Mucosa of stomach (tissue), 1 donor: ENCODE measurements at regions not wholly inside any gene's neighbourhood (a gene's known extent, or its start where the extent isn't known, plus 50 kb on each side); places are given as distances from the start of the nearest gene placed in this dataset.

Source experiments
- H3K27me3 ChIP-seq: one replicate; pipeline ENCODE4 v1.7.0; 2013; ENCODE audit warnings: mild to moderate bottlenecking, low read length; ENCODE audit not compliant: control insufficient read depth, insufficient read depth
- H3K36me3 ChIP-seq: one replicate; pipeline ENCODE4 v1.7.0; 2013; ENCODE audit warnings: low read length; ENCODE audit not compliant: control insufficient read depth, insufficient read depth
- H3K4me1 ChIP-seq: one replicate; pipeline ENCODE4 v1.7.0; 2013; ENCODE audit warnings: mild to moderate bottlenecking, low read length; ENCODE audit not compliant: control insufficient read depth, insufficient read depth
- H3K4me3 ChIP-seq: one replicate; pipeline ENCODE4 v1.7.0; 2013; ENCODE audit warnings: low read length
- H3K9ac ChIP-seq: one replicate; pipeline ENCODE4 v1.7.0; 2013; ENCODE audit warnings: mild to moderate bottlenecking, low read length, moderate library complexity
- H3K9me3 ChIP-seq: one replicate; pipeline ENCODE4 v1.7.0; 2013; ENCODE audit warnings: mild to moderate bottlenecking, low read length, moderate library complexity; ENCODE audit not compliant: control insufficient read depth
- donor health status: Pancreatic carcinoma.

GRCh38 chr1:56156971-56157876, 422.1 kb downstream of the PLPP3 start:
- Histone ChIP-seq H3K4me1 (no peaks in the 10 kb centered on the region), H3K9ac (no peak overlapping the region), H3K9me3 (no peaks in the 10 kb centered on the region), H3K4me3 (no peak overlapping the region), H3K27me3 (no peaks in the 10 kb centered on the region), H3K36me3 (no peaks in the 10 kb centered on the region)

- Histone ChIP-seq H3K4me1 (no peaks in the 10 kb centered on the region), H3K9ac (no peak overlapping the region), H3K36me3 (no peaks in the 10 kb centered on the region), H3K27me3 (no peaks in the 10 kb centered on the region), H3K4me3 (no peak overlapping the region), H3K9me3 (no peaks in the 10 kb centered on the region)
Measured at GRCh38 chr1:56153276-56153675, 426.1 kb downstream of the PLPP3 start.

GRCh38 chr1:56152635-56153034, 426.7 kb downstream of the PLPP3 start:
- Histone ChIP-seq H3K9me3 (no peaks in the 10 kb centered on the region), H3K4me3 (no peak overlapping the region), H3K27me3 (no peaks in the 10 kb centered on the region), H3K9ac (no peak overlapping the region), H3K4me1 (no peaks in the 10 kb centered on the region), H3K36me3 (no peaks in the 10 kb centered on the region)

GRCh38 chr1:56151402-56151801, 428.0 kb downstream of the PLPP3 start:
- H3K9me3 ChIP-seq = no peaks in the 10 kb centered on the region
- H3K9ac ChIP-seq = no peak overlapping the region
- no peaks in the 10 kb centered on the region for H3K36me3 ChIP-seq
- no peak overlapping the region for H3K4me3 ChIP-seq
- H3K27me3 ChIP-seq = no peaks in the 10 kb centered on the region
- no peaks in the 10 kb centered on the region for H3K4me1 ChIP-seq

- H3K27me3 ChIP-seq = no peaks in the 10 kb centered on the region
- no peaks in the 10 kb centered on the region for H3K9me3 ChIP-seq
- H3K36me3 ChIP-seq = no peaks in the 10 kb centered on the region
- no peak overlapping the region for H3K9ac ChIP-seq
- H3K4me3 ChIP-seq = no peak overlapping the region
- H3K4me1 ChIP-seq = no peaks in the 10 kb centered on the region
Measured at GRCh38 chr1:56150441-56151215, 428.7 kb downstream of the PLPP3 start.

- Histone ChIP-seq H3K9me3 (no peaks in the 10 kb centered on the region), H3K4me3 (no peak overlapping the region), H3K4me1 (no peaks in the 10 kb centered on the region), H3K36me3 (no peaks in the 10 kb centered on the region), H3K9ac (no peak overlapping the region), H3K27me3 (no peaks in the 10 kb centered on the region)
Measured at GRCh38 chr1:56149761-56150160, 429.6 kb downstream of the PLPP3 start.

- Histone ChIP-seq H3K9me3 (no peaks in the 10 kb centered on the region), H3K4me3 (no peak overlapping the region), H3K4me1 (no peaks in the 10 kb centered on the region), H3K27me3 (no peaks in the 10 kb centered on the region), H3K9ac (no peak overlapping the region), H3K36me3 (no peaks in the 10 kb centered on the region)
Measured at GRCh38 chr1:56148326-56149193, 430.8 kb downstream of the PLPP3 start.

GRCh38 chr1:56147459-56147858, 431.9 kb downstream of the PLPP3 start:
- no peaks in the 10 kb centered on the region for H3K4me1 ChIP-seq
- no peaks in the 10 kb centered on the region for H3K9me3 ChIP-seq
- no peaks in the 10 kb centered on the region for H3K27me3 ChIP-seq
- H3K36me3 ChIP-seq = no peaks in the 10 kb centered on the region
- no peak overlapping the region for H3K4me3 ChIP-seq
- H3K9ac ChIP-seq = no peak overlapping the region

- Histone ChIP-seq H3K4me3 (no peak overlapping the region), H3K9ac (no peak overlapping the region), H3K36me3 (no peaks in the 10 kb centered on the region), H3K4me1 (no peaks in the 10 kb centered on the region), H3K27me3 (no peaks in the 10 kb centered on the region), H3K9me3 (no peaks in the 10 kb centered on the region)
Measured at GRCh38 chr1:56147034-56147433, 432.3 kb downstream of the PLPP3 start.

- Histone ChIP-seq H3K4me1 (no peaks in the 10 kb centered on the region), H3K9ac (no peak overlapping the region), H3K27me3 (no peaks in the 10 kb centered on the region), H3K36me3 (no peaks in the 10 kb centered on the region), H3K4me3 (no peak overlapping the region), H3K9me3 (no peaks in the 10 kb centered on the region)
Measured at GRCh38 chr1:56146449-56146848, 432.9 kb downstream of the PLPP3 start.

GRCh38 chr1:56145581-56145980, 433.8 kb downstream of the PLPP3 start:
- Histone ChIP-seq H3K27me3 (no peaks in the 10 kb centered on the region), H3K4me1 (no peaks in the 10 kb centered on the region), H3K9ac (no peak overlapping the region), H3K36me3 (no peaks in the 10 kb centered on the region), H3K9me3 (no peaks in the 10 kb centered on the region), H3K4me3 (no peak overlapping the region)
